ENCODE measurements at regions not wholly inside any gene's neighbourhood (a gene's known extent, or its start where the extent isn't known, plus 50 kb on each side); places are given as distances from the start of the nearest gene placed in this dataset.

GRCh38 chr15:31225356-31225955, 101.2 kb upstream of the KLF13 start:
- Histone ChIP-seq H3K27me3 (ENCODE audit: insufficient read depth, low read depth) (no peaks in the 10 kb centered on the region), H4K20me1 (ENCODE audit: insufficient read depth) (no peaks in the 10 kb centered on the region), H3K4me3 (IDR thresholded peaks at IDR 0.05; ENCODE audit: insufficient read depth, low read depth, low read length) (no peak overlapping the region), H3K36me3 (ENCODE audit: insufficient read depth) (no peaks in the 10 kb centered on the region), H3K27ac (no peak overlapping the region), H2AFZ (ENCODE audit: low read depth) (no peak overlapping the region), H3K4me2 (no peak overlapping the region), H3K4me1 (ENCODE audit: low read depth, poor library complexity, severe bottlenecking) (peaks cover 57% of the 10 kb centered on the region), H3K79me2 (ENCODE audit: insufficient read depth, low read depth) (peaks cover 27% of the 10 kb centered on the region), H3K9ac (no peak overlapping the region)
- no peak for TF ChIP-seq CTCF (conservative IDR thresholded peaks at IDR 0.05; ENCODE audit: low read depth, low read length)

GRCh38 chr15:31226021-31226420, 100.6 kb upstream of the KLF13 start:
- H3K36me3 ChIP-seq (ENCODE audit: insufficient read depth), result no peaks in the 10 kb centered on the region
- TF ChIP-seq CTCF (conservative IDR thresholded peaks at IDR 0.05; ENCODE audit: low read depth, low read length), result no peak
- peaks cover 60% of the 10 kb centered on the region for H3K4me1 ChIP-seq (ENCODE audit: low read depth, poor library complexity, severe bottlenecking)
- H3K4me2 ChIP-seq, result no peak overlapping the region
- no peak overlapping the region for H3K4me3 ChIP-seq (IDR thresholded peaks at IDR 0.05; ENCODE audit: insufficient read depth, low read depth, low read length)
- peaks cover 27% of the 10 kb centered on the region for H3K79me2 ChIP-seq (ENCODE audit: insufficient read depth, low read depth)
- H3K27ac ChIP-seq, result no peak overlapping the region
- no peaks in the 10 kb centered on the region for H3K27me3 ChIP-seq (ENCODE audit: insufficient read depth, low read depth)
- H3K9ac ChIP-seq, result no peak overlapping the region
- H2AFZ ChIP-seq (ENCODE audit: low read depth), result no peak overlapping the region
- no peaks in the 10 kb centered on the region for H4K20me1 ChIP-seq (ENCODE audit: insufficient read depth)

- Histone ChIP-seq H3K4me3 (IDR thresholded peaks at IDR 0.05; ENCODE audit: insufficient read depth, low read depth, low read length) (no peak overlapping the region), H3K9ac (no peak overlapping the region), H3K27ac (no peak overlapping the region), H3K27me3 (ENCODE audit: insufficient read depth, low read depth) (no peaks in the 10 kb centered on the region), H3K4me1 (ENCODE audit: low read depth, poor library complexity, severe bottlenecking) (peaks cover 55% of the 10 kb centered on the region), H3K36me3 (ENCODE audit: insufficient read depth) (no peaks in the 10 kb centered on the region), H2AFZ (ENCODE audit: low read depth) (no peak overlapping the region), H3K79me2 (ENCODE audit: insufficient read depth, low read depth) (peaks cover 27% of the 10 kb centered on the region), H3K4me2 (peak overlapping the region; percentile 88), H4K20me1 (ENCODE audit: insufficient read depth) (no peaks in the 10 kb centered on the region)
- no peak for TF ChIP-seq CTCF (conservative IDR thresholded peaks at IDR 0.05; ENCODE audit: low read depth, low read length)
Observed at GRCh38 chr15:31227235-31227634, 99.4 kb upstream of the KLF13 start.

GRCh38 chr15:31228011-31228484, 98.6 kb upstream of the KLF13 start:
- H3K36me3 ChIP-seq (ENCODE audit: insufficient read depth), result no peaks in the 10 kb centered on the region
- peak overlapping the region; percentile 21 for H3K4me3 ChIP-seq (IDR thresholded peaks at IDR 0.05; ENCODE audit: insufficient read depth, low read depth, low read length)
- H3K4me1 ChIP-seq (ENCODE audit: low read depth, poor library complexity, severe bottlenecking), result peaks cover 48% of the 10 kb centered on the region
- peak overlapping the region; percentile 58; the same call in 1 of the 2 replicates for H3K27ac ChIP-seq
- peaks cover 27% of the 10 kb centered on the region for H3K79me2 ChIP-seq (ENCODE audit: insufficient read depth, low read depth)
- peak overlapping the region; percentile 88 for H3K4me2 ChIP-seq
- no peak for TF ChIP-seq CTCF (conservative IDR thresholded peaks at IDR 0.05; ENCODE audit: low read depth, low read length)
- peak overlapping the region; percentile 68 for H3K9ac ChIP-seq
- H3K27me3 ChIP-seq (ENCODE audit: insufficient read depth, low read depth), result no peaks in the 10 kb centered on the region
- no peaks in the 10 kb centered on the region for H4K20me1 ChIP-seq (ENCODE audit: insufficient read depth)
- H2AFZ ChIP-seq (ENCODE audit: low read depth), result peak overlapping the region; percentile 31; the same call in 1 of the 2 replicates
